Neural cell (in vitro differentiated cells): ENCODE measurements at regions not wholly inside any gene's neighbourhood (a gene's known extent, or its start where the extent isn't known, plus 50 kb on each side); places are given as distances from the start of the nearest gene placed in this dataset.
"Not testable (repeated sequence)": the region's sequence is repeated elsewhere in the genome, so short reads cannot be mapped to it uniquely, and the experiment has no call there.

Source experiments
- H2AFZ ChIP-seq: fragments of 200-600, 300-800 bp; sonication (generic), shearing (Covaris generic); 2 replicates; pipeline ENCODE4 v1.6.0; 2014; ENCODE audit warnings: low read depth, mild to moderate bottlenecking, antibody characterized with exemption, low read length, moderate library complexity
- H3F3A ChIP-seq: fragments of 200-600 bp; shearing (Covaris generic); 2 replicates; pipeline ENCODE4 v1.6.1; 2016; ENCODE audit warnings: mild to moderate bottlenecking, moderate library complexity, mixed read lengths, antibody characterized with exemption, low read length; ENCODE audit not compliant: insufficient read depth, poor library complexity, severe bottlenecking
- H3K27ac ChIP-seq: fragments of 200-600, 300-800 bp; sonication (generic), shearing (Covaris generic); 2 replicates; pipeline ENCODE4 v1.5.1; 2014; ENCODE audit warnings: mild to moderate bottlenecking, low read length, moderate library complexity
- H3K27me3 ChIP-seq: fragments of 300-800, 200-600 bp; sonication (generic), shearing (Covaris generic); 2 replicates; pipeline ENCODE4 v1.6.0; 2014; ENCODE audit warnings: mild to moderate bottlenecking, low read depth, low read length, moderate library complexity; ENCODE audit not compliant: insufficient read depth
- H3K36me3 ChIP-seq: fragments of 300-800, 200-600 bp; sonication (generic), shearing (Covaris generic); 2 replicates; pipeline ENCODE4 v1.5.1; 2014; ENCODE audit warnings: mild to moderate bottlenecking, antibody characterized with exemption, low read length, moderate library complexity; ENCODE audit not compliant: insufficient read depth
- H3K4me2 ChIP-seq: fragments of 300-800, 200-600 bp; sonication (generic), shearing (Covaris generic); 2 replicates; pipeline ENCODE4 v1.6.0; 2014; ENCODE audit warnings: mild to moderate bottlenecking, low read length
- H3K4me3 ChIP-seq: fragments of 300-800, 200-600 bp; sonication (generic), shearing (Covaris generic); 2 replicates; pipeline ENCODE4 v1.5.1; 2014; ENCODE audit warnings: mild to moderate bottlenecking, low read length, moderate library complexity
- H3K79me2 ChIP-seq: fragments of 200-600 bp; shearing (Covaris generic); replicated peaks from 2 replicates; pipeline ENCODE4 v1.6.0; 2014; ENCODE audit warnings: mild to moderate bottlenecking, low read length, moderate library complexity; ENCODE audit not compliant: insufficient read depth
- H3K9ac ChIP-seq: fragments of 300-800, 200-600 bp; sonication (generic), shearing (Covaris generic); 2 replicates; pipeline ENCODE4 v1.6.1; 2016; ENCODE audit warnings: mild to moderate bottlenecking, low read length, mixed read lengths
- H3K9me2 ChIP-seq: fragments of 200-600 bp; shearing (Covaris generic); 2 replicates; pipeline ENCODE4 v1.6.1; 2016; ENCODE audit warnings: mild to moderate bottlenecking, low read length, mixed read lengths; ENCODE audit not compliant: insufficient read depth
- H3K9me3 ChIP-seq: fragments of 200-600, 300-800 bp; sonication (generic), shearing (Covaris generic); 2 replicates; pipeline ENCODE4 v1.6.1; 2016; ENCODE audit warnings: mild to moderate bottlenecking, mixed run types, low read length, moderate library complexity, mixed read lengths
- H4K20me1 ChIP-seq: fragments of 200-600 bp; shearing (Covaris generic); 2 replicates; pipeline ENCODE4 v1.6.1; 2016; ENCODE audit warnings: mild to moderate bottlenecking, mixed run types; ENCODE audit not compliant: insufficient read depth
- CTCF ChIP-seq: fragments of 450-650 bp; IDR thresholded peaks from 2 replicates; pipeline ENCODE4 v1.5.1; 2014; ENCODE audit warnings: antibody characterized with exemption, mild to moderate bottlenecking, moderate library complexity; ENCODE audit not compliant: poor library complexity, severe bottlenecking
- EP300 ChIP-seq: fragments of 450-650 bp; conservative IDR thresholded peaks from 2 replicates; pipeline ENCODE4 v1.6.1; 2014; ENCODE audit warnings: antibody characterized with exemption, mild to moderate bottlenecking, moderate library complexity; ENCODE audit not compliant: poor library complexity, severe bottlenecking
- EZH2 ChIP-seq: fragments of 200-600, 300-800 bp; shearing (Covaris generic), sonication (generic); IDR thresholded peaks from 2 replicates; pipeline ENCODE4 v1.6.1; 2014; ENCODE audit warnings: antibody characterized with exemption, low read length, borderline replicate concordance, mild to moderate bottlenecking; ENCODE audit not compliant: insufficient read depth, poor library complexity, severe bottlenecking
- MXI1 ChIP-seq: fragments of 450-650 bp; conservative IDR thresholded peaks from 2 replicates; pipeline ENCODE4 v1.6.1; 2014; ENCODE audit warnings: antibody characterized with exemption, mild to moderate bottlenecking; ENCODE audit not compliant: poor library complexity, severe bottlenecking
- POLR2AphosphoS5 ChIP-seq: IDR thresholded peaks from 2 replicates; pipeline ENCODE4 v1.6.1; 2012
- RAD21 ChIP-seq: fragments of 450-650 bp; conservative IDR thresholded peaks from 2 replicates; pipeline ENCODE4 v1.6.1; 2014; ENCODE audit warnings: antibody characterized with exemption, mild to moderate bottlenecking, moderate library complexity
- SMC3 ChIP-seq: fragments of 450-650 bp; conservative IDR thresholded peaks from 2 replicates; pipeline ENCODE4 v1.6.1; 2014; ENCODE audit warnings: antibody characterized with exemption, mild to moderate bottlenecking, moderate library complexity; ENCODE audit not compliant: poor library complexity
- TAF1 ChIP-seq: IDR thresholded peaks from 2 replicates; pipeline ENCODE4 v1.6.1; 2012; ENCODE audit warnings: low read depth
- TF ChIP-seq, protein P1 (sequence below): IDR thresholded peaks from 2 replicates; pipeline ENCODE4 v1.6.1; 2012; ENCODE audit warnings: borderline replicate concordance

- H3K27me3 ChIP-seq, result no peaks in the 10 kb centered on the region
- no peaks in the 10 kb centered on the region for H4K20me1 ChIP-seq
- H3K36me3 ChIP-seq, result no peaks in the 10 kb centered on the region
- TF ChIP-seq RAD21, result no peak
- TF ChIP-seq MXI1, result no peak
- no peak for TF ChIP-seq SMC3
- TF ChIP-seq EZH2, result no peak
- TF ChIP-seq POLR2AphosphoS5, result no peak
- TF ChIP-seq, protein P1, sequence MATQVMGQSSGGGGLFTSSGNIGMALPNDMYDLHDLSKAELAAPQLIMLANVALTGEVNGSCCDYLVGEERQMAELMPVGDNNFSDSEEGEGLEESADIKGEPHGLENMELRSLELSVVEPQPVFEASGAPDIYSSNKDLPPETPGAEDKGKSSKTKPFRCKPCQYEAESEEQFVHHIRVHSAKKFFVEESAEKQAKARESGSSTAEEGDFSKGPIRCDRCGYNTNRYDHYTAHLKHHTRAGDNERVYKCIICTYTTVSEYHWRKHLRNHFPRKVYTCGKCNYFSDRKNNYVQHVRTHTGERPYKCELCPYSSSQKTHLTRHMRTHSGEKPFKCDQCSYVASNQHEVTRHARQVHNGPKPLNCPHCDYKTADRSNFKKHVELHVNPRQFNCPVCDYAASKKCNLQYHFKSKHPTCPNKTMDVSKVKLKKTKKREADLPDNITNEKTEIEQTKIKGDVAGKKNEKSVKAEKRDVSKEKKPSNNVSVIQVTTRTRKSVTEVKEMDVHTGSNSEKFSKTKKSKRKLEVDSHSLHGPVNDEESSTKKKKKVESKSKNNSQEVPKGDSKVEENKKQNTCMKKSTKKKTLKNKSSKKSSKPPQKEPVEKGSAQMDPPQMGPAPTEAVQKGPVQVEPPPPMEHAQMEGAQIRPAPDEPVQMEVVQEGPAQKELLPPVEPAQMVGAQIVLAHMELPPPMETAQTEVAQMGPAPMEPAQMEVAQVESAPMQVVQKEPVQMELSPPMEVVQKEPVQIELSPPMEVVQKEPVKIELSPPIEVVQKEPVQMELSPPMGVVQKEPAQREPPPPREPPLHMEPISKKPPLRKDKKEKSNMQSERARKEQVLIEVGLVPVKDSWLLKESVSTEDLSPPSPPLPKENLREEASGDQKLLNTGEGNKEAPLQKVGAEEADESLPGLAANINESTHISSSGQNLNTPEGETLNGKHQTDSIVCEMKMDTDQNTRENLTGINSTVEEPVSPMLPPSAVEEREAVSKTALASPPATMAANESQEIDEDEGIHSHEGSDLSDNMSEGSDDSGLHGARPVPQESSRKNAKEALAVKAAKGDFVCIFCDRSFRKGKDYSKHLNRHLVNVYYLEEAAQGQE, result no peak
- TF ChIP-seq EP300, result no peak
- TF ChIP-seq TAF1, result no peak
- TF ChIP-seq CTCF, result no peak
- no peaks in the 10 kb centered on the region for H3K9me3 ChIP-seq
- no peaks in the 10 kb centered on the region for H3K9me2 ChIP-seq
- H3K4me3 ChIP-seq, result no peak overlapping the region
- no peak overlapping the region for H2AFZ ChIP-seq
- no peaks in the 10 kb centered on the region for H3F3A ChIP-seq
- no peak overlapping the region for H3K27ac ChIP-seq
- H3K9ac ChIP-seq, result no peak overlapping the region
- H3K79me2 ChIP-seq, result no peaks in the 10 kb centered on the region
- no peak overlapping the region for H3K4me2 ChIP-seq
These were observed 298.3 kb upstream of the TNC start for GRCh38 chr9:115416299-115416698.

GRCh38 chr9:115418181-115418580, 300.2 kb upstream of the TNC start:
- H3K27ac ChIP-seq, H3K36me3 ChIP-seq, H4K20me1 ChIP-seq, H3K27me3 ChIP-seq, H3K79me2 ChIP-seq, H3K9me3 ChIP-seq, H3K4me2 ChIP-seq, H3F3A ChIP-seq, H3K9ac ChIP-seq, H3K9me2 ChIP-seq, H2AFZ ChIP-seq, H3K4me3 ChIP-seq: not testable (repeated sequence)

DNA sequence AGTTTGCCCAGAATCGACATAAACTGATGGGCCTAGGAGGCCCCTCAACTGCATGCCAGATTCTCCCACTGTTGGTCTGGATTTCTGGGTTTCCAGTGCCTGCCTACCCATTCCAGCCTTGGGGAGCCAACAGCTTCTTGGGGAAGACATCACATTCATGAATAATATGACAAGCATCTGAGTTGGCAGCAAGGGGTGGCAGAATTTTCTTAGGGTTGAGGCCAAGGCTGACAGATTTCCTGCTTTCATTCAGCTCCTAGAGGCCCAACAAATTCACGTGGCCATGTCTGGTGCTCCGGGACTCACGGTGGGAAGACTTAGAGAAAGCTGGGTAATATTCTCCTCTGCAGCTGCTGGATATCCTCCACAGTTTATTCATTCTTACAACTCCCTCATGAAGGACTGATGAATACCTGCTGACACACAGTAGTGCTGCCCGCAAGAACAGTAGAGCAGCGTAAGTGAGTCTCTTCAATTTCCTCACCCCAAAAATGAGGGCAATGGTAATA, 305.0 kb upstream of the TNC start:
- H4K20me1 ChIP-seq, result no peaks in the 10 kb centered on the region
- H3K36me3 ChIP-seq, result no peaks in the 10 kb centered on the region
- H3K9me2 ChIP-seq, result no peaks in the 10 kb centered on the region
- H3K9ac ChIP-seq, result no peak overlapping the region
- H3F3A ChIP-seq, result no peaks in the 10 kb centered on the region
- H3K9me3 ChIP-seq, result no peaks in the 10 kb centered on the region
- H3K4me3 ChIP-seq, result no peak overlapping the region
- H3K79me2 ChIP-seq, result no peaks in the 10 kb centered on the region
- H2AFZ ChIP-seq, result no peak overlapping the region
- no peak overlapping the region for H3K4me2 ChIP-seq
- no peaks in the 10 kb centered on the region for H3K27me3 ChIP-seq
- no peak for TF ChIP-seq EP300
- TF ChIP-seq MXI1, result no peak
- no peak for TF ChIP-seq TAF1
- TF ChIP-seq RAD21, result no peak
- no peak for TF ChIP-seq EZH2
- no peak for TF ChIP-seq POLR2AphosphoS5
- TF ChIP-seq CTCF, result no peak
- H3K27ac ChIP-seq, result no peak overlapping the region
